HG02870 (cell line): ENCODE measurements at regions not wholly inside any gene's neighbourhood (a gene's known extent, or its start where the extent isn't known, plus 50 kb on each side); places are given as distances from the start of the nearest gene placed in this dataset.

Source experiments
- ATAC-seq: cut with Tn5 transposase; IDR thresholded peaks from one replicate; pipeline ENCODE4 v1.9.1; 2021; ENCODE audit warnings: mild to moderate bottlenecking, moderate library complexity; ENCODE audit not compliant: unreplicated experiment

DNA sequence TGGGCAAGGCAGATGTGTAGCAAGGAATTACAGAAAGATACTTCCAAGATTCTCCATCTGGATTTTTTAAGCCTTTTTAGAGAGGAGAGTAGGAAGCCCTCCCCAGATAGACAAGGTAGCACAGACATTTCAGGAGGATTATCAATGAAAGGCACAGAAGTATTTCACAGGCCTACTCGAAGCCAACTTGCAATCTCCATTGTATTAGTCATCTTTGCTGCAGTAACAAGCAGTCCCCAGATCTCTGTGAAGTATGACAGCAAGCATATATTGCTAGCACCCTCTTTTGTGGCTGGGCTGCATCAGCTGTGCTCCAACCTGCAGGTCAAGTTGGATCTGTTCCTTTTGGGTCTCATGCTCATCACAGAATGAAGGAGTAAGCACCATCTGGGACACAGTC lies 101.6 kb downstream of the MAF start:
- no peak for ATAC-seq

DNA sequence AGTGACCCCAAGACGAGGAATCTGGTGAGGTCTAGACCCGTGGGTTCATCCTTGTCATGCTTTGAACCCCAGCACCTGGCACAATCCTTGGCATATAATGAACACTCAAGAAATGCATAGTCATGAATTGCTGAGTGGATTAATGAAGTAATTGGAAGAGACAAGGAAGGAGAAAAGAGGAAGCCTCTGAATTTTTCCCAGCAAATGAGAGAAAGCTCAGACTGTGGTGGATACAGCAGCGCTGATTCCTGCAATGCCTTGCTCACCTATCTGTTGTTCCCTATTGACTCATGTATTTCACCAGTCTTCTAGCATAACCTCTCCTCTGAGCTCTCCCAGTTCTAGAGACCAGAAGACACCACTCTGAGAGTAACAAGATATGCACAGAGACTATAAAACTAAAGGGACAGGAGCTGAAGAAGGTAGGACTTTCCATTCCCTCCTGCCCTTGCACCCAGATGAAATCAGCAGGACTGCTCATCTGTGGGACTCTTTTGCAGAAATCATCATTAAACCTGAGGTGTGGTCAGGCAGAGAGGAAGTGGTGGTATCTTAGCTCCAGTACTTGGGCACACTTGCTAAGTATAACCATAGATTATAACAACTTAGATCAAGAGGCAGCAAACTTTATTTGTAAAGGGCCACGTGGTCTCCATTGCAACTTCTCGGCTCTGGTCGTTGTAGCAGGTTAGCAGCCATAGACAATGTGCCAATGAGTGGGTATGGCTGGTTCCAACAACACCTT lies 102.8 kb downstream of the MAF start:
- ATAC-seq: no peak

DNA sequence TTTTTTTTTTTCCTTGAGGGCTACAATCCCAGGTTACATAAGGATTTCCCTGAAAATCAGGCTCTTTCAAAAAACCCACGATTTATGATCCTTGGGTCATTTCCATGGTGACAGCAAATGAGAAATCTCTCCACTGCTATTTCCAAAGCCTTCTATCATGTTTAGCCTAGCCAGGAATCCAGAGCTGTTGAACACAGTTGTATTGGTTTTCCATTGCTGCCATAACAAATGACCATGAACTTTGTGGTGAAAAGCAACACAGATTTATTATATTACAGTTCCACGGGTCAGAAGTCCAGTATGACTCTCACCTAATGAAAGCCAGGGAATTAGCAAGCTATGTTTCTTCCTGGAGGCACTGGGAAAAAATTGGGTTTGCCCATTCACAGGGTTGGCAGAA lies 106.6 kb downstream of the MAF start:
- ATAC-seq: no peak

DNA sequence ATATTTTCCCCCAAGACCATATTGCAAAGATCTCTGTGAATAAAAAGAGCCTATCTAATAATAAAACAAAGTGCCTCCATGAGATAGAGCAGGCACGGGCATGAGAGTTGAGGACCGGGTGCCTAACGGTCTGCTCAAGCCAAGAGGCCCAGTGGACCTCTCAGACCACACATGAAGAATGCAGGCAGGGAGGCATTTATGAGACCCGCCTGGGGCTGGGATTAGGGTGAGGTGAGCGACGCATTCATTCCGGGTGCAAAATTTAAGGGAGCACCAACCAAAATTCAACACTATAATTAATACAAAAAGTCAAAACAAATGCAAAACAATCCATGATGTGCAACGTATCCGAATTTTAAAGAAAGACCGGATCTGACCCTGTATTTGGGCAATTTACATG lies 108.5 kb downstream of the MAF start:
- ATAC-seq: no peak

DNA sequence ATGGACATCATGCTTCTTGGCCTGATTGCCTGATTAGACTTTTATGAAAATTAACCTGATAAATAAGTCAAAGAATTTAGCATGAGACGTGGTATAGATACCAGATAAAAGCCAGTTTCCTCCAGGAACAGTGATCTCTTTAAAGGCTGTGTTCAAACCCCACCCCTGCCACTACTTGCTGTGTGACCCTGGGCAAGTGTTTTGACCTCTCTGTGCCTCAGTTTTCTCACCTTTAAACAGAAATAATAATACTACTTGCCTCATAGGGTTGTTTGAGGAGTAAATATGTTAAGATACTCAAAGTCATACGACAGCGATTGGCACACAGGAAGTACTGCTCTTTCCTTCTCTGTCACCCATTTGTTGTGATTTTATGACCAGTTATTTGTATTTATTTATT lies 115.5 kb downstream of the MAF start:
- no peak for ATAC-seq

DNA sequence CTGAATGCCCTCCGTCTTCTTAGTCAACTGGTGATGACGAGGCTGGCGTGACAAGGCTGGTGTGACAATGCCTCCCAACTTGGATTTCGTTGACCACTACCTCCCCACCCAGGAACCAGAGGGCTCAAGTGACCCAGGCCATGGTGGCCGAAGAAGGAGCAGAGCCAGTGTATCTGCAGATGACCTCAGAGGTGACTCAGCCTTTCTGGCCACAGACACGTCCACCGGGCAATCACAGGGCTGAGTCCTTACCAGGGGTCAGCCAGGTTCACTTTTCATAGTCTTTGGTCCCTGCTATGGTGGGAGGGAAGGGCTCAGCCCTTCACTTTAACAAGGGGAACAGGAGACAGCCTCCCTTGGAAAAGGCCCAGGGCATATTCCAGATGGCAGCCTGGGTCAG lies 116.3 kb downstream of the MAF start:
- ATAC-seq: no peak

DNA sequence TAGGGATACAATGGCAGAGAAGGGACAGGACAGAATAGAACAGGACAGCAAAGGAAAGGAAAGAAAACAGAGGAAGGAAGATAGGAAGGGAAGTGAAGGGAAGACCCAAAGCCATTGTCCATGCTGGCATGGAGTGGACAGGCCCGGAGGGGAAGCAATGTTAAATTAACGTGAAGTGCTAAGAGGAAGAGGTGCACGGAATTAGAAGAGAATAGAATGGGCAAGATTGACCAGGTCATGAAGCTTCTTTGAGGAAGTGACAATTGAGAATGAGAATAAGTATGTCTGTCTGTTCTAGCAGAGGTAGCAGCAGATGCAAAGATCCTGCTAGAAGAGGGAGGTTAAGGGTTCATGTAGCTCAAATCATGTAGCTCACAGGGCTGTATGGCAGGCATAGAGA lies 117.2 kb downstream of the MAF start:
- no peak for ATAC-seq

DNA sequence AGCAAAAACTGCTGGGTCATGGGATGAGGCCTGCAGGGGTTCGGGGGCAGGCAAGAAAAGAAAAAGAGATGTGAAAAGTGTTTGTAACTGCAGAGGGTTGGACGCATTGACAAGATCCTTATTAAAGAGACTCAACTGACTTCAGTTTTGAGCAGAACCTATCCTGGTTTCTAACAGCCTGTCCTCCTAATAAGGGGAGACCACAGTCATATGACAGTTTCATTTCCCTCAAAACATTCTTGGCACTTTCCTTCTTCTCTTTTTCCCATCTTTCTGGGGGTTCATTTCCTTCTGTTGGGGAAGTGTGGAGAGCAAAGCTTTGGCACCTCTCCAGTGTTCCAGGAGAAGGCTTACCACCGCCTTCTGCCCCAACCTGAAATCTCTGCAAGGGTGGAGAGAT lies 118.5 kb downstream of the MAF start:
- ATAC-seq: no peak

DNA sequence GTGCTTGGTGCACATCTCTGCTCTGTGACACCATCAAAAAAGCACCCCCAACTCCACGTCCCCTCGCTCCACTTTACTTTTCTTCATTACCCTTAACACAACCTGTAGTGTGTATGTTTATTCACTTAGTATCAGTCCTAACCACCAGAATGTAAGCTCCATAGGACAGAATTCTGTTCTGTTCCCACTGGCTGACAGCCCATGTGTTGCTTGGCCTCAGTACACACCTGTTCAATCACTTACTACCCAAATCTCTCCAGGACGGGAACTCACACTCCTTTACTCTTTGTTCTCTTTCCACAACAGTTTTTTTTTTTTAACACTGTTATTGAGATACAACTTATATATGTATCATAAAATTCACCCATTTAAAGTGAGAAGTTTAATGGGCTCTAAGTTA lies 119.6 kb downstream of the MAF start:
- no peak for ATAC-seq

DNA sequence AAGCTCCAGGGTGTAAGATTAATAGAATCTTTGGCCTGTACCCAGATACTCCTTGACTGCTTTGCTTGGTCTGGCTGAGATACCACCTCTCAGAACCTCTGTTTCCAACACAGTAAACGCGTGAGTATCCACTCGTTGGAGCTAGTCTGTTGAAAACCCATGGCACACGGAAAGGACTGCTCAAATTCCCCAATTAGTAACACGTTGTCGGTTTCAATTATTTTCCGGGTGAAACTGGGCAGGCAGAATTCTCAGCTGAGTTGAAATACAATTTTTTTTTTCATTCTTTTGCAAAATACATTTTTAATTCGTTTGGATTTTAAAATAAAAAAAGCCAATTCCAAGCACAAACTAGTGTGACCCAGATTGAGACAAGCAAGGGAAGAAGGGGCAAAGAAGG lies 120.5 kb downstream of the MAF start:
- no peak for ATAC-seq

DNA sequence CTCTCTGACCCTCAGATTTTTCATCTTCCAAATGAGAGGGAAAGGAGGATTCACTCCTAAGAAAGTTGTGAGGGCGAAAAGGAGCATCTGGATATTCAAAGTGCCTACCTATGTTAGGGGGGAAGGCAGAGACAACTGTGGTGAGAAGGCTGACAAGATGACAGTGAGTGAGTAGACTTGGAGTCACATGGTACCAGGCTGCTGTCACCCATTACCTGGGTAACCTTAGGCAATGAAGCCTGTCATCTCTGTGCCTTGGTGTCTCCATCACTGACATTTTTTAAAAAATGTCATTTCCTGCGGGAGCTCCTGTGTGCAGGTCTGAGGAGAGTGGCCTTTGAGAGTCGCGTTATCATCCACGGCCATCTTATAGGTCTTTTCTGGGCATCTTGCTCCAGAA lies 124.0 kb downstream of the MAF start:
- ATAC-seq: no peak

DNA sequence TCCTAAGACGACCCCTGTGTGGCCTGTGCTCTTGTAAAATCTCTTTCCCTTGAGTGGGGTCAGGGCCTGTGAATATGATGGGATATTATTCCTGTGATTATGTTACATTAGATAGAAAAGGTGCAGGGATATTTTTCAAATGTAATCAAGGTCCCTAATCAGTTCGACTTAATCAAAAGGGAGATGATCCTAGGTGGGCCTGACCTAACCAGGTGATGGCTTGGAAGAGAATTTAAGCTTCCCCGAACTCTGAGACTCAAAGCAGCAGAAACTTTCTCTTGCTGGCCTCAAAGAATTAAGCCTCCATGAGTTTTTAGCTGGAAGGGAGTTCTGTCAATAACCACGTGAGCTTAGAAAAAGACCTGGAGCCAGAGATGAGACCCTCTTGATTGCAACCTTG lies 124.7 kb downstream of the MAF start:
- ATAC-seq: no peak

DNA sequence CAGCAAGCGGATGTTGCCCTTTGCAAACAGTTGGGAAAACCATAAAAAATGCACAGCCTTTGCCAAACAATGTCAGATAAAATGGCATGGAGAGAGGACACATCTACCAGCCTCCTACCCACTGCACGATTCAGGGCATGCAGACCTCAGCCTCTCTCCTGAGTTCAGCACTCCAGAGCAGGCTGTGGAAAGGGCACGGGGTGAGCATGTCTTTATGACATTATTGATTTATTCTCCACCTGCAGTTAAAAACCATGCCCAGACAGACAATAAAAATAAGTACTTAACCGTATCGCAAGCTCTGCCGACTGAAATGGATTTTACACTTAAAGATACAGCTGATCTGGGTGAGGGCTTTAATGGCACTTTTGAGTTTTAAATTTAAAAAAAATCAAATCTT lies 127.1 kb downstream of the MAF start:
- no peak for ATAC-seq

DNA sequence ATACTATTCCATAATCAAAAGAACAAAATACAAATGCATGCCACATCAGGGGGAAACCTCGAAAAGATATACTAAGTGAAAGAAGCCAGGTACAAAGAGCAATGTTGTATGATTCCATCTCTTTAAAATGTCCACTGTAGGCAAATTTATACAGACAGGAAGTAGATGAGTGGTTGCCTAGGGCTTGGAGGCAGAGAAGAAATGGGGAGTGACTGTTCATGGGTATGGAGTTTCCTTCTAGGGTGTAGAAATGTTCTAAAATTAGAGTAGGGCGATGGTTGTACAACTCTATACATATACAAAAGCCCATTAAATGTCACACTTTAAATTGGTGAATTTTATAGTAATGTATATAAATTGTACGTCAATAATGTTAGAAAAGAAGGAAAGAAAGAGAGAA lies 128.1 kb downstream of the MAF start:
- ATAC-seq: no peak

DNA sequence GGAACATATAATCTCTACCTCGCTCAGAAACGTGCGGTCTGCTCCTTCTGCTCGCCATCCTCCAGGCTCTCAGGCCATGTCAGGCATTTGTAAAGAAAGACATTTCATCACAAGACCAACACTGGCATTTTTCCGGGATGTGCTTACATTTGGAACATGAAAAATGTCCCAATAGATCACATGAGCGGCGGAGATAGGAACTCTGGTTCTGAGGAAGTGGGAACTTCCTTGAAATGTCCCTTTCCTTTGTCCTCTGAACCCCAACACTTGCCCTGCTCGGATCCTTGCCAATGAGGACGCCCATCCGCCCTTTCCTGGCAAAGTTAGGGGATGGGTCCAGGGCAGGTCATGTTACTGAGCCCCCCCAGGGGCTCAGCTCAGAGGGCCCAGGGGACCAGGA lies 130.5 kb downstream of the MAF start:
- no peak for ATAC-seq

DNA sequence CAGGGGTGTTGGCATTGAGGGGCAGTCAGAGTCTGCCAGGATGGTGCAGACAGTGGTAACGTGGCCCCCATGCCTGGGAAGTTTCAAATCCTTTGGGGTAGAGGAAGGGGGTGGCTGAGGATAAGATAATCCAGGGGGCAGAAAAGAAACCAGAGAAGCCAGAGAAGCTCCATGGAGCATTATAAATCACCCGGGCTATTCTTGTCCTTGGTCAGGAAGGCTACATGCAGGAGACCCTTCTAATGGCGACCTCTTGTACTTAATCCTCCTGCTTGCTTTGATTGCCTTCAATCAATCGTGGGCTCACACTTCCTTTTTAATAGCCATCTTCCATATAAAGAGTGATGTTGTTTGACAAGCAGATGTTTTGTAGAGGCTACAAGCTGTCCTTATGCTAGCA lies 131.9 kb downstream of the MAF start:
- ATAC-seq: no peak

DNA sequence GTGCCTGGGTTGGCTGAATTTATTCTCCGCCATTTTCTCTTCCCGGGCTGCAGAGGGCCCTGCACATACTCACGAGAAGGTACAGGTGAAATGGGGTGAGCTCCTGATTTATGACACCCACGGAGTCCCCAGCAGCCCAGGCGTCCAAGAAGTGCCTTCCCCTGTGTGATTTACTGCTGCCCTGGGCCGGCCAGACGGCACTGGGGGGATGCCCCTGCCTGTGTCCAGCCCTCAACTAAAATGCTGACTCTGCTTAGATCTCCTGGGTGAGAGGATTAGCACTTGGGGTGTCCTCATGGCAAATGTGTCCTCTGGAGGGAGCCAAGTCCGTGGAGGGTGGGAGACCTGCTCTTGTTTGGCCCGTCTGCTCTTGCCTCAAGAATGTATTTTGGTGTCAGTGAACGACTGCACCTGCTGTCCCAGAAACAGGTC lies 132.4 kb downstream of the MAF start:
- ATAC-seq: no peak

DNA sequence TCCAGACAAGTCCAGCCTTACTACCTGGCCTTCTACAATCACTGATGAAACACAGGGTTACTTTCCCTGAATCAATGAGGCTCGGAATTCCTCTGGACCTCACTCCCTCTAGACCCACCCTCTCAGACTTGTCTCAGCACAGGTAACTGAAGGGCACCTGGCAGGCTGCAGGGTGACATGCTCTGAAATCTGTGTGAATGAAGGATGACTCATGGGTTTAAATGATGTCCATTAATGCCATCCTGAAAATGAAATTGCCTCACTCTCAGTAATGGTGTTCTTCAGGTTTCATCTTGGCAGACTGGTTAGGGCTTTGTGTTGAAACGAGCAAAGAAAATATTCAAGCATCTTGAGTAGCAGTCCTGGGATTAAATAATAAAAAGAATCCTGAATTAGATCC lies 134.4 kb downstream of the MAF start:
- ATAC-seq: no peak

DNA sequence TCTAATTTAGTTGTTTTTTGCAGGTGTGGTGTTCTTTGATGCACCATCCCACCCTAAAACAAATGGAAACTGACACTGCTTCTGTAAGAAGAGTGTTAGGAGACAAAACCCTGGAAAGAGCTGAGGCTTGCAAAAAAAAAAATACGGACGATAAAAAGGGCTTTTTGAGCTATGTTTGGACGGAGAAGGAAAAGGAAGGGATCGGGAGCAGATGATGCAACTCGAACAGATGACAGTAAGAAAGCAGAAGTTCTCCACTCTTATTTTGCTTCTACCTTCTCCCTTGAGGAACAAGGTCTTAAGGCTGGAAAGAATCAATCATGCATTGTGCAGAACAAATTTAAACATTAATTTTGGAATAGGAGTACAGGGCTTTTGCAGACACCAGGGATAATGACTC lies 136.7 kb downstream of the MAF start:
- ATAC-seq: no peak

DNA sequence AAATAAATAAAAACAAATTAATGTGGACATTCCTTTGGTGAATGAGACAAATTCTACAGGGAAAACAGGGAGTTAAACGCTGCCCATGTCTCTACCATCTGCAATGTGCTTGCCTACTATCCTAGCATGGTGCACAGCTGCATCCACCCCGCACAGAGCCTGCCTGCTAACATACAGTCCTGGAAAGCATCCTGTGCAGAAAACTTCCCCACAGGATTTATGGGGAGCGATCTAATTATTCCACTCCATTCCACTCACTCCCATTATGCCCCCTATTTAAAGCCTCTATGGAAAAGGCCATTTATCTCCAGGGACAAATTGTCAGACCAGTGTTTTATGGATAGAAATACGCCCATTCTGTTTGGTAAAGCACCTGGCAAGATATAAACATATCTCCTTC lies 144.5 kb downstream of the MAF start:
- no peak for ATAC-seq

DNA sequence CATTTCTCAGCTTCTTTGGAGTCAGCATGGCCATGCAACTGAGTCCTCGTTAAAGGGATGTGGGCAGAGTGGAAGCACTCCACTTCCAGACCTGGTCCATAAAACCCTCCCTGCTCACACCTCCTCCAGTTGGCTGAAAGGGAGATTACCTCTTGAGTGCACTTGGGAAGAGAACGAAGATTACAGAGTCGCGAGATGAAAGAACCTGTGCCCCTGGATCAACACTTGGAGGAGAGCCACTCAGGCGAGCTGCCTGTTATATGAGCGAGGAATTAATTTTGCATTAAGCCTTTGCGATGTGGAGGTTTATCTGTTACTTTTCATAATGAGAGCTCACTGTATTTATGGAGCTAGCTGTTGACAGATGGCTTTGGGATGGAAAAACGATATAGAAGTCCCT lies 147.9 kb downstream of the MAF start:
- no peak for ATAC-seq

DNA sequence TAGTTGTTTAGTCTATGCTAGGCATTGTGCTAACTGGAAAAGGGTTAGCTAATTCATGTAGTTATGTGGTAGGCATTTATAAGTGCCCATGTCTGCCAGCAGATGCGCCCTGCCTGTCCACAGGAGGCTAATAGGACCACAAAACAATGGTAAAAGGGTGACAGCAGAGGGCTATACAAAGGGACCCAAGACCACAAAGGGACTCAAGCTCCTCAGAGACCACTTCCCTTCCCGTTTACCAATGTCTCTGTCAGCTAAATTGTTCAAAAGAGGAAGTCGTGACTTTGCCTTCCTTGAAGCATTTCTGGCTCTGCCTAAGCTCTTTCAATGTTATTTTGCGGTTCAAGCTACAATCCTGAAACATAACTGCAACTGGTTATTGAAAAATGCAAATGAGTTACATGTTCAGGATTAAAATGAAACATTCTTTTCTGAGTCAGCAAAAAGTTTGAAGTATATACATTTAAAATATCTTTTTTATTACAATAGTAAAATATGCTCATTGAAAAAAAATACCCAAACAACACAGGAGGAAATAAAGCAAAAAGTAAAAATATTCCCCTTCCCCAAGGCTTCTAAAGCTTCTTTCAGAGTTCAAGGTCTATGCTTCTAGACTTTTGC lies 149.2 kb downstream of the MAF start:
- peak; percentile 61 for ATAC-seq

DNA sequence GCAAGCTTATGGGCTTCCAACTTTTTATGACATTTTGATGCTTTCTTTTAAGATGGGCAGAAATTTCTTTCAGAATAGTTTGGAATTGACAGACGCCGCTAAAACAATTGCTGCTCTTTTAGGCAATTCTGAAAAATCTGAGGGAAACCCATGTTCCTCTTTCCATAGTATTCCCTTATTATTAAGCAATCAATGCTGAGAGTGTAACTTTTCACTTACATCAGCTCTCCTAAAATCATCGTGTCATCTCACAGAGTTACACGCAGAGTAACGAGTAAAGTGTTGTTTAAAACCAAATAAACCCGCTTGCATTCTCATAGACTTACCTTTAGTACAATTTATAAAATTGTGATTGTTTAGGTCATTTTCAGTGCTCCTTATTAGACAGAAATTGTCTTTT lies 150.6 kb downstream of the MAF start:
- no peak for ATAC-seq
